ENCODE measurements at regions not wholly inside any gene's neighbourhood (a gene's known extent, or its start where the extent isn't known, plus 50 kb on each side); places are given as distances from the start of the nearest gene placed in this dataset.

- TF ChIP-seq RBBP5 (IDR thresholded peaks at IDR 0.05; ENCODE audit: borderline replicate concordance, low read depth, low read length) (no peak), CHD2 (IDR thresholded peaks at IDR 0.05; ENCODE audit: low read length) (no peak)
Observed at GRCh38 chr2:12818416-12819102, 101.8 kb downstream of the TRIB2 start (continued).

All from H1 (cell line).